ENCODE measurements at regions not wholly inside any gene's neighbourhood (a gene's known extent, or its start where the extent isn't known, plus 50 kb on each side); places are given as distances from the start of the nearest gene placed in this dataset.
"Not testable (repeated sequence)": the region's sequence is repeated elsewhere in the genome, so short reads cannot be mapped to it uniquely, and the experiment has no call there.

GRCh38 chr4:79739912-79740311, 331.9 kb upstream of the GK2 start:
- no peaks in the 10 kb centered on the region for H3K27me3 ChIP-seq (ENCODE audit: insufficient read depth, low read length)
- H3K9me3 ChIP-seq (ENCODE audit: insufficient read depth, low read depth, low read length), result no peaks in the 10 kb centered on the region
- H3K27ac ChIP-seq (ENCODE audit: low read length), result no peak overlapping the region
- H3K4me3 ChIP-seq (ENCODE audit: low read length), result no peak overlapping the region
- H3K4me1 ChIP-seq (ENCODE audit: insufficient read depth, low read length), result 0 out of 2 replicates have a peak, but pooled peaks cover 2% of the 10 kb centered on the region
- H3K36me3 ChIP-seq (ENCODE audit: insufficient read depth, low read depth, low read length), result no peaks in the 10 kb centered on the region
- no peak overlapping the region for H3K9ac ChIP-seq (ENCODE audit: low read depth, low read length)

DNA sequence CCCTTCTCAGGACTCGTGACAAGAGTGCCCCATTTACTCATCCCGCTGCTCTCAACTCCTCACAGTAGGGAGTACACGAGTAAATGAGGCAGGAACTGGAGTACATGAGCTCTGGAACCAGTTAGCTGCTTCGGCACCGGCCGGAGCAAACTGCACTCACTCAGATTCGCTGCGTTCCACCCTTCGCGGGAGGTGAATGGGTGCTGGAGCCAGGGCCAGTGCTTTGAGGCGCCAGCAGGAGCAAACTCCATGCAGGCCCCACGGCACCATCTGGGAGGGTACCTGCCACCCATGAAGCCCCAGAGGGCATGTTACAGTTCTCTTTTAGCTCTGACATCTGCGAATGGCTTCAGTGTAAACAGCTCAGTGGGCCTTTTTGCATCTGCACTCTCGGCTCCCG, 315.5 kb upstream of the GK2 start:
- H3K27me3 ChIP-seq (ENCODE audit: insufficient read depth, low read length), result no peaks in the 10 kb centered on the region
- H3K36me3 ChIP-seq (ENCODE audit: insufficient read depth, low read depth, low read length), result no peaks in the 10 kb centered on the region
- H3K27ac ChIP-seq (ENCODE audit: low read length), result no peak overlapping the region
- H3K9me3 ChIP-seq (ENCODE audit: insufficient read depth, low read depth, low read length), result no peaks in the 10 kb centered on the region
- no peaks in the 10 kb centered on the region for H3K4me1 ChIP-seq (ENCODE audit: insufficient read depth, low read length)
- no peak overlapping the region for H3K9ac ChIP-seq (ENCODE audit: low read depth, low read length)
- H3K4me3 ChIP-seq (ENCODE audit: low read length), result no peak overlapping the region

DNA sequence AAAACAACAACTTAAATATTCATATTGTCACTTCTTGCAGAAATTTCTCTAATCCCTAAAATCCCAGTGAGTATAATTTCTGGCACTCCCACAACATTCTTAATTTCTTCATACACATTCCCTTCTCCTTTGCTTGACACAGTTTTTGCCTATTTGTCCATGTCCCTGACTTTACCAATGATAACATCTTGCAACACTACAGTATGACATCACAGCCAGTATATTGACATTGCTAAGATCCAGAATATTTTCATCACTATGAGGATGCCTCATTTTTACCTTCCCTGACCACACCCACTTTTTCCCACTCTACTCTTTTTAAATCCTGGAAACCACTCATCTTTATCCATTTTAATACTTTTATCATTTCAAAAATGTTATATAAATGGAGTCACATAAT, 292.3 kb upstream of the GK2 start:
- Histone ChIP-seq H3K27ac (ENCODE audit: low read length) (no peak overlapping the region), H3K4me3 (ENCODE audit: low read length) (no peak overlapping the region), H3K9me3 (ENCODE audit: insufficient read depth, low read depth, low read length) (no peaks in the 10 kb centered on the region), H3K36me3 (ENCODE audit: insufficient read depth, low read depth, low read length) (no peaks in the 10 kb centered on the region), H3K9ac (ENCODE audit: low read depth, low read length) (no peak overlapping the region), H3K4me1 (ENCODE audit: insufficient read depth, low read length) (no peaks in the 10 kb centered on the region), H3K27me3 (ENCODE audit: insufficient read depth, low read length) (no peaks in the 10 kb centered on the region)

DNA sequence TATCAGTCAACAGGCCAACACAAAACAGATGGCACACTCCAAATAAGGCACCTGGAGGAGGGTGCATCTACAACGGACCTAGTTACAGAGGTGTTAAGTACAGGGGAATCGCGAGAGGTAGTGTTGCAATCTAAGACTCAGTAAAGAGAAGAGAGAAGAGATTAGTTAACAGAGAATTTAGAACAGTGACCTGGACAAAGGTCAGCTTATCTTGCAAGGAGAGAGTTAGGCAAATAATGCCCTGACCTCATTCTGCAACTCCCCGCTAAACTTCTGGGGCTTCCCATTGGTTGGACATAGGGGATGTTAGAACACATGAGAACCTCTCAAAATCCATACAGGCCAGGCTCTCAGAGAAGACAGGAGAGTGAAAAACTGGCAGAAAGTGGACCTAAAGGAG, 289.4 kb upstream of the GK2 start:
- Histone ChIP-seq H3K4me3 (ENCODE audit: low read length) (no peak overlapping the region), H3K9me3 (ENCODE audit: insufficient read depth, low read depth, low read length) (0 out of 2 replicates have a peak, but pooled peaks cover 5% of the 10 kb centered on the region), H3K36me3 (ENCODE audit: insufficient read depth, low read depth, low read length) (no peaks in the 10 kb centered on the region), H3K27ac (ENCODE audit: low read length) (no peak overlapping the region), H3K27me3 (ENCODE audit: insufficient read depth, low read length) (no peaks in the 10 kb centered on the region), H3K4me1 (ENCODE audit: insufficient read depth, low read length) (no peaks in the 10 kb centered on the region), H3K9ac (ENCODE audit: low read depth, low read length) (no peak overlapping the region)

DNA sequence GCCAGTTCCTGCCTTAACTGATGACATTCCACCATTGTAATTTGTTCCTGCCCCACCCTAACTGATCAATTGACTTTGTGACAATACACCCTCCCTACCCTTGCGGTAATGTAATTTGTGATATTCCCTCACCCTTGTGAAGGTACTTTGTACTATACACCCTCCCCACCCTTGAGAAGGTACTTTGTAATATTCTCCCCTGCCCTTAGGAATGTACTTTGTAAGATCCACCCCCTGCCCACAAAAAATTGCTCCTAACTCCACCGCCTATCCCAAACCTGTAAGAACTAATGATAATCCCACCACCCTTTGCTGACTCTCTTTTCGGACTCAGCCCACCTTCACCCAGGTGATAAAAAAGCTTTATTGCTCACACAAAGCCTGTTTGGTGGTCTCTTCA, 288.5 kb upstream of the GK2 start:
- not testable (repeated sequence) for H3K27ac ChIP-seq (ENCODE audit: low read length); H3K4me3 ChIP-seq (ENCODE audit: low read length); H3K9me3 ChIP-seq (ENCODE audit: insufficient read depth, low read depth, low read length); H3K27me3 ChIP-seq (ENCODE audit: insufficient read depth, low read length); H3K4me1 ChIP-seq (ENCODE audit: insufficient read depth, low read length); H3K9ac ChIP-seq (ENCODE audit: low read depth, low read length); H3K36me3 ChIP-seq (ENCODE audit: insufficient read depth, low read depth, low read length)

GRCh38 chr4:79695848-79696247, 287.8 kb upstream of the GK2 start:
- Histone ChIP-seq H3K27me3 (ENCODE audit: insufficient read depth, low read length) (no peaks in the 10 kb centered on the region), H3K27ac (ENCODE audit: low read length) (no peak overlapping the region), H3K4me3 (ENCODE audit: low read length) (no peak overlapping the region), H3K36me3 (ENCODE audit: insufficient read depth, low read depth, low read length) (no peaks in the 10 kb centered on the region), H3K9me3 (ENCODE audit: insufficient read depth, low read depth, low read length) (0 out of 2 replicates have a peak, but pooled peaks cover 5% of the 10 kb centered on the region), H3K9ac (ENCODE audit: low read depth, low read length) (no peak overlapping the region), H3K4me1 (ENCODE audit: insufficient read depth, low read length) (no peaks in the 10 kb centered on the region)

DNA sequence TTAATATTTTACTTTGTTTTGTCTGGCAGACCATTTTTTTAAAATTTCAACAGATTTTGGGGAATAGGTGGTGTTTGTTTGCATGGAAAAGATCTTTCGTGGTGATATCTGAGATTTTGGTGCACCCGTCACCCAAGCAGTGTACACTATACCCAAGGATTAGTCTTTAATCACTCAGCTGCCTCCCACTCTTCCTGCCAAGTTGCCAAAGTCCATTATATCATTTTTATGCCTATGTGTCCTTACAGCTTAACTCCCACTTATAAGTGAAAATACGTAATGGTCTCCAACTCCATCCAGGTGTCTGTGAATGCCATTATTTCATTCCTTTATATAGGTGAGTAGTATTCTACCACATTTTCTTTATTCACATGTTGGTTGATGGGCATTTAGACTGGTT, 281.7 kb upstream of the GK2 start:
- H3K27me3 ChIP-seq (ENCODE audit: insufficient read depth, low read length), result no peaks in the 10 kb centered on the region
- no peak overlapping the region for H3K27ac ChIP-seq (ENCODE audit: low read length)
- no peak overlapping the region for H3K4me3 ChIP-seq (ENCODE audit: low read length)
- H3K9ac ChIP-seq (ENCODE audit: low read depth, low read length), result no peak overlapping the region
- H3K36me3 ChIP-seq (ENCODE audit: insufficient read depth, low read depth, low read length), result no peaks in the 10 kb centered on the region
- H3K9me3 ChIP-seq (ENCODE audit: insufficient read depth, low read depth, low read length), result 0 out of 2 replicates have a peak, but pooled peaks cover 5% of the 10 kb centered on the region
- no peaks in the 10 kb centered on the region for H3K4me1 ChIP-seq (ENCODE audit: insufficient read depth, low read length)

DNA sequence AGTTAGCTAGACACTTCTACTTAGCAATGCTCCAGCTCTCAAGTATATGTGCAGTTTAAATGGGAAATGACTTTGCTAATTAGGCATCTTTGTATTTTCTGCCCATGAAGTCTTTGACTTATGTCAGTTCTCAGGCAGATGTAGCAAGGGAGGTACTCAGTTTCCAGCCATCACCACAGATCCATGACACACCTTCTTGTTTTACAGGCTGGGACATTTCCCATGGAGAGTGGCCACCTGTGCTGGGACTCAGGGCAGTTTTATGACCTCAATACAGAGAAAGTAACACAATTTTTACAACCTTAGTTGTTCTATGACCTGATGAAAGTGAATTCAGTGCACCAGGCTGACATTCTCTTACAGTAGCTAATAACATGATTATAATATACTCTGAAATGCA, 280.7 kb upstream of the GK2 start:
- Histone ChIP-seq H3K9ac (ENCODE audit: low read depth, low read length) (no peak overlapping the region), H3K9me3 (ENCODE audit: insufficient read depth, low read depth, low read length) (no peaks in the 10 kb centered on the region), H3K36me3 (ENCODE audit: insufficient read depth, low read depth, low read length) (no peaks in the 10 kb centered on the region), H3K4me1 (ENCODE audit: insufficient read depth, low read length) (no peaks in the 10 kb centered on the region), H3K4me3 (ENCODE audit: low read length) (no peak overlapping the region), H3K27ac (ENCODE audit: low read length) (no peak overlapping the region), H3K27me3 (ENCODE audit: insufficient read depth, low read length) (no peaks in the 10 kb centered on the region)

DNA sequence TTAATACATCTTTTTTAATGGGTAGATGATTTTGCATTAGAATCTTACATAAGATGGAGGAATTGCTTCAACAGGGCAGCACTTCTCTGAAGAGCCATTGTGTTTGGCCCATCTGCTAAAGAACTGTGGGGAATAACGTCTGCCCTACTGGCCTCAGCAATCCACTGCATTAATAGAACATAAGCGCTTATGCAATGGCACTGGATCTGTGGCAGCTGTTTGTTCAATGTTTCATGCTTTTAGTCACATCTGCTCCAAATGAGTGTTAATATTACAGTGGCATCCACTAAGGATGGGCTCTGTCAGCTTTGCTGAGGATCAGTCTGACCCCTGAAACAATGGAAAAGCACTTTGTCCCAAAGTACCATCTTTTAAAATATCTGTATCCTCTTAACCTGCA, 279.0 kb upstream of the GK2 start:
- H3K36me3 ChIP-seq (ENCODE audit: insufficient read depth, low read depth, low read length), result no peaks in the 10 kb centered on the region
- H3K4me1 ChIP-seq (ENCODE audit: insufficient read depth, low read length), result no peaks in the 10 kb centered on the region
- H3K4me3 ChIP-seq (ENCODE audit: low read length), result no peak overlapping the region
- H3K9me3 ChIP-seq (ENCODE audit: insufficient read depth, low read depth, low read length), result no peaks in the 10 kb centered on the region
- no peaks in the 10 kb centered on the region for H3K27me3 ChIP-seq (ENCODE audit: insufficient read depth, low read length)
- no peak overlapping the region for H3K9ac ChIP-seq (ENCODE audit: low read depth, low read length)
- no peak overlapping the region for H3K27ac ChIP-seq (ENCODE audit: low read length)

GRCh38 chr4:79685542-79685941, 277.5 kb upstream of the GK2 start:
- Histone ChIP-seq H3K4me1 (ENCODE audit: insufficient read depth, low read length) (no peaks in the 10 kb centered on the region), H3K27me3 (ENCODE audit: insufficient read depth, low read length) (no peaks in the 10 kb centered on the region), H3K4me3 (ENCODE audit: low read length) (no peak overlapping the region), H3K36me3 (ENCODE audit: insufficient read depth, low read depth, low read length) (no peaks in the 10 kb centered on the region), H3K27ac (ENCODE audit: low read length) (no peak overlapping the region), H3K9ac (ENCODE audit: low read depth, low read length) (no peak overlapping the region), H3K9me3 (ENCODE audit: insufficient read depth, low read depth, low read length) (no peaks in the 10 kb centered on the region)

DNA sequence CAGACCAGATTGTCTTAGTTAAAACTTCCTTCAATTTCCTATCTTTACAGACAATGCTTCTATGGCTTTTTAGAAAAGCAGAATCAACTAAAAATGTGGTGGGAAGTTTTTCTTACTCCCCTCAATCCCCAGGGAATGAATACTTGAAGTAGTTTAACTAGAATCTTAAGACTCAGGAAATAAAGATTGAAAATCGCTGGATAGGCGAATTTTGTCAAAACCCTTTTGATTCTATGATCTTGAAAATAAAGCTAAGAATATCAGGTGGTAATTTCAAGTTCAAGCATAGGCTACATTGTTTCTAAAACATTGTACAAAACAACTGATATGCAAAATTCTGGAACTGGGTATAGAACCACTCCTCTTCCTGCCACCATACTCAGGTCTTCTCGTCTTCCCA, 276.5 kb upstream of the GK2 start:
- Histone ChIP-seq H3K4me3 (ENCODE audit: low read length) (no peak overlapping the region), H3K27me3 (ENCODE audit: insufficient read depth, low read length) (no peaks in the 10 kb centered on the region), H3K9ac (ENCODE audit: low read depth, low read length) (no peak overlapping the region), H3K27ac (ENCODE audit: low read length) (no peak overlapping the region), H3K36me3 (ENCODE audit: insufficient read depth, low read depth, low read length) (no peaks in the 10 kb centered on the region), H3K4me1 (ENCODE audit: insufficient read depth, low read length) (no peaks in the 10 kb centered on the region), H3K9me3 (ENCODE audit: insufficient read depth, low read depth, low read length) (no peaks in the 10 kb centered on the region)

- Histone ChIP-seq H3K4me3 (ENCODE audit: low read length) (no peak overlapping the region), H3K9me3 (ENCODE audit: insufficient read depth, low read depth, low read length) (no peaks in the 10 kb centered on the region), H3K36me3 (ENCODE audit: insufficient read depth, low read depth, low read length) (no peaks in the 10 kb centered on the region), H3K4me1 (ENCODE audit: insufficient read depth, low read length) (no peaks in the 10 kb centered on the region), H3K27ac (ENCODE audit: low read length) (no peak overlapping the region), H3K9ac (ENCODE audit: low read depth, low read length) (no peak overlapping the region), H3K27me3 (ENCODE audit: insufficient read depth, low read length) (no peaks in the 10 kb centered on the region)
Measured at GRCh38 chr4:79682801-79683530, 274.9 kb upstream of the GK2 start.
